HCT116 (cell line): ENCODE measurements at regions not wholly inside any gene's neighbourhood (a gene's known extent, or its start where the extent isn't known, plus 50 kb on each side); places are given as distances from the start of the nearest gene placed in this dataset.

Source experiments
- ATAC-seq: fragments of 200-7000 bp; cut with Tn5 transposase; 2 replicates; pipeline ENCODE4 v1.9.1; 2020; ENCODE audit warnings: mild to moderate bottlenecking, moderate library complexity
- BruUV-seq: library from RNA; stranded (reverse); fragments of 400-500 nt; replicated peaks from 2 replicates; lab custom pipeline; 2021; lab: Mats Ljungman, UMichigan
- CTCF ChIA-PET: fragments of 300-600 bp; sonication (Branson Sonifier 250); formaldehyde crosslinking; loops from one replicate; lab custom pipeline; 2021; ENCODE audit warnings: antibody characterized with exemption; lab: Charles Lee
- POLR2A ChIA-PET: fragments of 300-600, 350-600 bp; sonication (Branson Sonifier 250); formaldehyde crosslinking; loops from one replicate; lab custom pipeline; 2021; ENCODE audit warnings: antibody characterized with exemption; lab: Charles Lee
- RAD21 ChIA-PET, 2 experiments: fragments of 300-600 bp; sonication (Branson Sonifier 250); formaldehyde crosslinking; loops; one replicate each; lab custom pipeline; 2023; ENCODE audit warnings: low total read pairs in 2 of 2; ENCODE audit not compliant: uncharacterized antibody in 2 of 2, unreplicated experiment in 2 of 2, low non-redundant PET in 1 of 2; lab: Charles Lee
- DNase-seq: peaks from one replicate; pipeline ENCODE4 v3.0.0-alpha.2; 2010; ENCODE audit warnings: low read depth, low spot score
- H2AFZ ChIP-seq: fragments of 200-600 bp; shearing (Covaris generic), sonication (generic); 2 replicates; pipeline ENCODE4 v1.6.1; 2017; ENCODE audit warnings: low read depth, mixed run types, mixed read lengths, antibody characterized with exemption, low read length; ENCODE audit not compliant: poor library complexity, severe bottlenecking
- H3K27ac ChIP-seq: 2 replicates; pipeline ENCODE4 v1.5.1; 2012; ENCODE audit warnings: low read depth, low read length
- H3K27me3 ChIP-seq: fragments of 200-600 bp; sonication (generic); 2 replicates; pipeline ENCODE4 v1.6.1; 2016; ENCODE audit warnings: mixed run types, low read length, mixed read lengths; ENCODE audit not compliant: insufficient read depth
- H3K36me3 ChIP-seq, 2 experiments: fragments of 200-500 bp in 1 of 2; fragments of 200-600 bp in 1 of 2; sonication (Bioruptor generic) in 1 of 2; sonication (generic) in 1 of 2; 2 replicates each; pipeline versions ENCODE4 v1.5.1 to v1.6.1; 2014 to 2016; ENCODE audit warnings: low read length in 2 of 2, inconsistent platforms in 1 of 2, mixed read lengths in 1 of 2, mixed run types in 1 of 2; ENCODE audit not compliant: insufficient read depth in 2 of 2, control insufficient read depth in 1 of 2
- H3K4me1 ChIP-seq, 2 experiments: fragments of 200-600 bp in 1 of 2; sonication (generic) in 1 of 2; 2 replicates each; pipeline versions ENCODE4 v1.5.1 to v1.6.1; 2012 to 2017; ENCODE audit warnings: low read length in 2 of 2, inconsistent platforms in 1 of 2, mild to moderate bottlenecking in 1 of 2, mixed read lengths in 1 of 2, mixed run types in 1 of 2, moderate library complexity in 1 of 2; ENCODE audit not compliant: insufficient read depth in 2 of 2, control insufficient read depth in 1 of 2
- H3K4me2 ChIP-seq: fragments of 200-600 bp; sonication (generic); 2 replicates; pipeline ENCODE4 v1.6.1; 2017; ENCODE audit warnings: mixed run types, low read length, mixed read lengths
- H3K4me3 ChIP-seq, 2 experiments: fragments of 200-600 bp in 1 of 2; sonication (generic) in 1 of 2; replicated peaks in 1 of 2; 2 replicates each; pipeline ENCODE4 v1.5.1; 2011 to 2016; ENCODE audit warnings: low read length in 2 of 2, control low read depth in 1 of 2, low read depth in 1 of 2, mild to moderate bottlenecking in 1 of 2, mixed read lengths in 1 of 2, mixed run types in 1 of 2
- H3K79me2 ChIP-seq: fragments of 200-600 bp; sonication (generic); 2 replicates; pipeline ENCODE4 v1.6.1; 2017; ENCODE audit warnings: mild to moderate bottlenecking, mixed run types, low read length, moderate library complexity, mixed read lengths; ENCODE audit not compliant: insufficient read depth
- H3K9ac ChIP-seq: fragments of 200-600 bp; sonication (generic); 2 replicates; pipeline ENCODE4 v1.6.1; 2016; ENCODE audit warnings: low read length, mixed read lengths
- H3K9me2 ChIP-seq: fragments of 200-600 bp; sonication (generic), shearing (Covaris generic); 2 replicates; pipeline ENCODE4 v1.6.1; 2017; ENCODE audit warnings: mixed run types, mild to moderate bottlenecking, moderate library complexity; ENCODE audit not compliant: insufficient read depth
- H3K9me3 ChIP-seq, 2 experiments: fragments of 200-500 bp in 1 of 2; fragments of 200-600 bp in 1 of 2; sonication (Bioruptor generic) in 1 of 2; sonication (generic) in 1 of 2; 2 replicates each; pipeline ENCODE4 v1.6.1; 2014 to 2017; ENCODE audit warnings: low read length in 2 of 2, mixed read lengths in 2 of 2, inconsistent platforms in 1 of 2, low read depth in 1 of 2, mild to moderate bottlenecking in 1 of 2, mixed run types in 1 of 2, moderate library complexity in 1 of 2; ENCODE audit not compliant: control insufficient read depth in 1 of 2, insufficient read depth in 1 of 2
- H4K20me1 ChIP-seq: fragments of 200-600 bp; sonication (generic), shearing (Covaris generic); 2 replicates; pipeline ENCODE4 v1.6.1; 2017; ENCODE audit warnings: mixed run types, mild to moderate bottlenecking, moderate library complexity; ENCODE audit not compliant: insufficient read depth
- CTCF ChIP-seq, 3 experiments: fragments of 200-600 bp in 1 of 3; sonication (generic) in 1 of 3; IDR thresholded peaks in 2 of 3; conservative IDR thresholded peaks in 1 of 3; 2 replicates each; pipeline ENCODE4 v1.5.1; 2012 to 2017; ENCODE audit warnings: low read depth in 2 of 3, low read length in 2 of 3, antibody characterized with exemption in 1 of 3, borderline replicate concordance in 1 of 3, control low read depth in 1 of 3, mild to moderate bottlenecking in 1 of 3, mixed read lengths in 1 of 3, mixed run types in 1 of 3, moderate library complexity in 1 of 3; ENCODE audit not compliant: insufficient read depth in 1 of 3
- EGR1 ChIP-seq: IDR thresholded peaks from 2 replicates; pipeline ENCODE4 v1.6.1; 2012; ENCODE audit warnings: low read depth
- JUND ChIP-seq: IDR thresholded peaks from 2 replicates; pipeline ENCODE4 v1.6.1; 2012
- POLR2A ChIP-seq: IDR thresholded peaks from 2 replicates; pipeline ENCODE4 v1.7.0; 2011; ENCODE audit warnings: borderline replicate concordance; ENCODE audit not compliant: insufficient read depth, insufficient read length; ENCODE audit errors: extremely low read depth
- RAD21 ChIP-seq: IDR thresholded peaks from 2 replicates; pipeline ENCODE4 v1.6.1; 2012; ENCODE audit warnings: low read depth, mild to moderate bottlenecking
- SIN3A ChIP-seq: IDR thresholded peaks from 2 replicates; pipeline ENCODE4 v1.6.1; 2012; ENCODE audit warnings: low read depth
- SP1 ChIP-seq: IDR thresholded peaks from 2 replicates; pipeline ENCODE4 v1.6.1; 2012; ENCODE audit warnings: low read depth
- SRF ChIP-seq: IDR thresholded peaks from 2 replicates; pipeline ENCODE4 v1.6.1; 2012; ENCODE audit warnings: low read depth
- TCF7L2 ChIP-seq: IDR thresholded peaks from 2 replicates; pipeline ENCODE4 v1.7.0; 2011; ENCODE audit warnings: borderline replicate concordance, inconsistent platforms; ENCODE audit not compliant: insufficient read depth, insufficient read length; ENCODE audit errors: extremely low read depth
- YY1 ChIP-seq: IDR thresholded peaks from 2 replicates; pipeline ENCODE4 v1.6.1; 2011; ENCODE audit warnings: low read length, low read depth, moderate library complexity, mild to moderate bottlenecking; ENCODE audit not compliant: insufficient replicate concordance; ENCODE audit errors: extremely low read depth
- ZNF274 ChIP-seq: fragments of 200-500 bp; sonication (Bioruptor generic); IDR thresholded peaks from 2 replicates; pipeline ENCODE4 v1.6.1; 2014; ENCODE audit warnings: mild to moderate bottlenecking, low read depth, low read length, inconsistent platforms
- intact Hi-C: fragments of 100-400 bp; cut with micrococcal nuclease; formaldehyde crosslinking; loops from 2 replicates; pipeline ENCODE4 v1.10.0; 2022
- TF ChIP-seq, protein P1 (sequence below): IDR thresholded peaks from 2 replicates; pipeline ENCODE4 v1.6.1; 2012
- TF ChIP-seq, protein P2 (sequence below): IDR thresholded peaks from 2 replicates; pipeline ENCODE4 v1.6.1; 2011; ENCODE audit warnings: mild to moderate bottlenecking, low read length, moderate library complexity; ENCODE audit not compliant: insufficient replicate concordance; ENCODE audit errors: extremely low read depth

GRCh38 chr12:98418357-98419075, 96.9 kb upstream of the TMPO start:
- Histone ChIP-seq H3K36me3 (no peaks in the 10 kb centered on the region), H3K4me1 (peaks cover 29 to 39% of the 10 kb centered on the region in 2 experiments), H3K4me2 (peak overlapping the region; percentile 71), H3K27me3 (no peaks in the 10 kb centered on the region), H2AFZ (peak overlapping the region; percentile 95), H3K9me3 (no peaks in the 10 kb centered on the region), H3K4me3 (peak overlapping the region in 1 of 2 experiments; percentile 32; a peak in 2 of 4 replicates), H3K9ac (no peak overlapping the region; the same call in 1 of the 2 replicates), H3K9me2 (no peaks in the 10 kb centered on the region), H3K27ac (peak overlapping the region; percentile 49), H3K79me2 (no peaks in the 10 kb centered on the region), H4K20me1 (no peaks in the 10 kb centered on the region)
- ChIA-PET POLR2A (no interaction called here), CTCF (interaction anchor here (0.7 to 1.5 kb wide), 6 partner anchors 10 to 1428 kb away, joined by 3 to 6 read pairs (median 4); no protein-coding TSS in a partner anchor), RAD21 (interaction anchor here in 1 of 2 experiments (0.6 kb wide), 1 partner anchor 16 kb away, joined by 3 read pairs; no protein-coding TSS in a partner anchor)
- intact Hi-C loops, result no loop called here
- peak; percentile 85 for ATAC-seq
- no peak for DNase-seq
- no TSS peak for BruUV-seq
- TF ChIP-seq, protein P1, sequence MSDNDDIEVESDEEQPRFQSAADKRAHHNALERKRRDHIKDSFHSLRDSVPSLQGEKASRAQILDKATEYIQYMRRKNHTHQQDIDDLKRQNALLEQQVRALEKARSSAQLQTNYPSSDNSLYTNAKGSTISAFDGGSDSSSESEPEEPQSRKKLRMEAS, result peak; percentile 70
- TF ChIP-seq EGR1, result peak; percentile 74
- TF ChIP-seq SP1, result peak; percentile 54
- TF ChIP-seq ZNF274, result no peak
- TF ChIP-seq SRF, result 0 out of 2 replicates have a peak, but pooled peaks have one; percentile 54
- TF ChIP-seq TCF7L2, result no peak

DNA sequence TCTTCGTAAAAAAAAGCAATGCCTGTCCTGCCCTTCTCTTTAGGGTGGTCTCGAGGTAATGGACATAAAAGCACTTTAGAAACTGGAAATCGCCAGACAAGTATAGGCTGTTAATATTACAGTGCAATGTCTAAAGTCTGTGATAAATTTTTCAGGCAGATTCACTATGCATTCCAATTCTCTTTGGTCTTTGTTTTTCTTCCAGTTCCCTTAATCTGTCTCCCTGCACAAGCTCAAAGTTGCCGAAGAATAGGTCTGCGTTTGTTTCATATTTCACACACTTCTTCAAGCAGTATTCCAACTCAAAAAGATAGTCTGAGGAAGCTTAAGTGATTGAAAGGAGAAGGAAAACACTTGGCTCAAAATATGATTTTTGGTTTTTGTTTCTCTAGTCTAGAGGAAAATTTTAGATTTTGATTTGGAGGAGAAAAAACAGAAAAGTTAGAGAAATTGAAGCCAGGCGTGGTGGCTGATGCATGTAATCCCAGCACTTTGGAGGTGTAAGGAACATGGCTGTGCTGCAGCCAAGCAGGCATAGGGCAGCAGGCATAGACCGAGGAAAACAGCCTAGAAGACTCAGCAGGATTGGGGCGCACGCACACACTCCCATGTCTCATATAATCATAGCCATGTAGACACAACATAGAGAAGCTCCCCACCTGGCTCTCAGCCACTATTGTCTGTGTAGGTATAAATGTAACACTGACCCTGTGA, 96.2 kb upstream of the TMPO start:
- Histone ChIP-seq H3K27me3 (no peaks in the 10 kb centered on the region), H3K9ac (no peak overlapping the region; the same call in 1 of the 2 replicates), H3K9me3 (no peaks in the 10 kb centered on the region), H2AFZ (peak overlapping the region; percentile 95), H4K20me1 (no peaks in the 10 kb centered on the region), H3K4me2 (peak overlapping the region; percentile 71), H3K27ac (peak overlapping the region; percentile 49), H3K36me3 (no peaks in the 10 kb centered on the region), H3K9me2 (no peaks in the 10 kb centered on the region), H3K79me2 (no peaks in the 10 kb centered on the region), H3K4me1 (peaks cover 29 to 36% of the 10 kb centered on the region in 2 experiments), H3K4me3 (peak overlapping the region in 1 of 2 experiments; percentile 32; a peak in 2 of 4 replicates)
- ChIA-PET CTCF (no interaction called here), POLR2A (no interaction called here), RAD21 (no interaction called here)
- DNase-seq (no peak), ATAC-seq (no peak; the same call in 1 of the 2 replicates)
- BruUV-seq, result no TSS peak
- intact Hi-C loops, result no loop called here
- TF ChIP-seq TCF7L2, result no peak
- no peak for TF ChIP-seq YY1
- TF ChIP-seq CTCF (IDR thresholded peaks at IDR 0.05 in 2 of 3, conservative IDR thresholded peaks at IDR 0.05 in 1 of 3; ENCODE audit: borderline replicate concordance in 1 of 3, insufficient read depth in 1 of 3, low read depth in 2 of 3, low read length in 2 of 3), result no peak
- TF ChIP-seq JUND, result no peak
- no peak for TF ChIP-seq SIN3A
- TF ChIP-seq POLR2A, result no peak
- TF ChIP-seq ZNF274, result no peak
- TF ChIP-seq RAD21, result no peak
- no peak; the same call in 1 of the 2 replicates for TF ChIP-seq SP1
- TF ChIP-seq, protein P2, sequence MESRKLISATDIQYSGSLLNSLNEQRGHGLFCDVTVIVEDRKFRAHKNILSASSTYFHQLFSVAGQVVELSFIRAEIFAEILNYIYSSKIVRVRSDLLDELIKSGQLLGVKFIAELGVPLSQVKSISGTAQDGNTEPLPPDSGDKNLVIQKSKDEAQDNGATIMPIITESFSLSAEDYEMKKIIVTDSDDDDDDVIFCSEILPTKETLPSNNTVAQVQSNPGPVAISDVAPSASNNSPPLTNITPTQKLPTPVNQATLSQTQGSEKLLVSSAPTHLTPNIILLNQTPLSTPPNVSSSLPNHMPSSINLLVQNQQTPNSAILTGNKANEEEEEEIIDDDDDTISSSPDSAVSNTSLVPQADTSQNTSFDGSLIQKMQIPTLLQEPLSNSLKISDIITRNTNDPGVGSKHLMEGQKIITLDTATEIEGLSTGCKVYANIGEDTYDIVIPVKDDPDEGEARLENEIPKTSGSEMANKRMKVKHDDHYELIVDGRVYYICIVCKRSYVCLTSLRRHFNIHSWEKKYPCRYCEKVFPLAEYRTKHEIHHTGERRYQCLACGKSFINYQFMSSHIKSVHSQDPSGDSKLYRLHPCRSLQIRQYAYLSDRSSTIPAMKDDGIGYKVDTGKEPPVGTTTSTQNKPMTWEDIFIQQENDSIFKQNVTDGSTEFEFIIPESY, result no peak
- no peak for TF ChIP-seq SRF
